Prostate gland (tissue), 2 donors: ENCODE measurements at regions not wholly inside any gene's neighbourhood (a gene's known extent, or its start where the extent isn't known, plus 50 kb on each side); places are given as distances from the start of the nearest gene placed in this dataset.

Experiments used
- DNase-seq: peaks from one replicate; pipeline ENCODE4 v3.0.0-alpha.2; 2019; ENCODE audit warnings: low spot score
- H3K27ac ChIP-seq, 2 donors: fragments of 200-600 bp; sonication (generic); 2 replicates each; pipeline ENCODE4 v1.5.1; 2017 to 2019
- H3K27me3 ChIP-seq: fragments of 200-600 bp; sonication (generic); replicated peaks from 2 replicates; pipeline ENCODE4 v1.5.1; 2019; ENCODE audit not compliant: insufficient read depth
- H3K36me3 ChIP-seq, 2 donors: fragments of 200-600 bp; sonication (generic); 1 replicate in 1 of 2; 2 replicates in 1 of 2; pipeline versions ENCODE4 v1.5.1 to v1.8.1; 2017 to 2019
- H3K4me1 ChIP-seq: fragments of 200-600 bp; sonication (generic); replicated peaks from 2 replicates; pipeline ENCODE4 v1.5.1; 2019
- H3K4me3 ChIP-seq, 2 donors: fragments of 200-600 bp; sonication (generic); 2 replicates each; pipeline ENCODE4 v1.5.1; 2017 to 2019
- H3K9me3 ChIP-seq: fragments of 200-600 bp; sonication (generic); 2 replicates; pipeline ENCODE4 v1.5.1; 2017
- CTCF ChIP-seq, 4 experiments: fragments of 200-600 bp in 2 of 4; fragments of 450-650 bp in 2 of 4; sonication (generic) in 2 of 4; IDR thresholded peaks; 1 replicate in 3 of 4; 2 replicates in 1 of 4; pipeline ENCODE4 v1.5.1; 2016 to 2019; ENCODE audit warnings: antibody characterized with exemption in 4 of 4, mild to moderate bottlenecking in 2 of 4, moderate library complexity in 2 of 4
- POLR2A ChIP-seq: fragments of 450-650 bp; IDR thresholded peaks from one replicate; pipeline ENCODE4 v1.6.1; 2016; ENCODE audit warnings: antibody characterized with exemption, mild to moderate bottlenecking
- POLR2AphosphoS5 ChIP-seq: sonication (generic); formaldehyde crosslinking; IDR thresholded peaks from one replicate; pipeline ENCODE4 v1.6.1; 2017; ENCODE audit warnings: antibody characterized with exemption
- WGBS: methylation state at CpG from one replicate; pipeline ENCODE4 v1.1.5; 2018; 5-methylcytosine and 5-hydroxymethylcytosine counted together
- intact Hi-C: fragments of 100-400 bp; cut with DNase I; formaldehyde crosslinking; loops from one replicate; pipeline ENCODE4 v1.14.2; 2022

- H3K36me3 ChIP-seq = no peaks in the 10 kb centered on the region
- H3K4me3 ChIP-seq = no peak overlapping the region
- H3K4me1 ChIP-seq = no peaks in the 10 kb centered on the region
- no peaks in the 10 kb centered on the region for H3K9me3 ChIP-seq
- no peak for DNase-seq
- H3K27ac ChIP-seq = no peak overlapping the region
- TF ChIP-seq POLR2AphosphoS5 (no peak), POLR2A (no peak), CTCF (IDR thresholded peaks at IDR 0.05) (no peak)
- no peaks in the 10 kb centered on the region for H3K27me3 ChIP-seq
- intact Hi-C loops = no loop called here
These were observed 592.5 kb downstream of the KCTD12 start for GRCh38 chr13:76293751-76294150.

GRCh38 chr13:76293346-76293745 lies 592.9 kb downstream of the KCTD12 start:
- TF ChIP-seq POLR2A = no peak
- no peak for TF ChIP-seq CTCF (IDR thresholded peaks at IDR 0.05)
- TF ChIP-seq POLR2AphosphoS5 = no peak
- H3K27ac ChIP-seq = no peak overlapping the region
- H3K36me3 ChIP-seq = no peaks in the 10 kb centered on the region
- no peaks in the 10 kb centered on the region for H3K9me3 ChIP-seq
- no peaks in the 10 kb centered on the region for H3K27me3 ChIP-seq
- no peak for DNase-seq
- 22% methylated on average over 1 of the region's 1 CpG for WGBS
- no peak overlapping the region for H3K4me3 ChIP-seq
- intact Hi-C loops = no loop called here
- H3K4me1 ChIP-seq = no peaks in the 10 kb centered on the region

- intact Hi-C loops = no loop called here
- 90% methylated on average over 3 of the region's 3 CpGs for WGBS
- TF ChIP-seq POLR2A (no peak), POLR2AphosphoS5 (no peak), CTCF (IDR thresholded peaks at IDR 0.05) (no peak)
- H3K9me3 ChIP-seq = no peaks in the 10 kb centered on the region
- H3K4me3 ChIP-seq = no peak overlapping the region
- H3K36me3 ChIP-seq = no peaks in the 10 kb centered on the region
- H3K4me1 ChIP-seq = no peaks in the 10 kb centered on the region
- H3K27ac ChIP-seq = no peak overlapping the region
- no peak for DNase-seq
- no peaks in the 10 kb centered on the region for H3K27me3 ChIP-seq
These were observed 593.5 kb downstream of the KCTD12 start for GRCh38 chr13:76292726-76293125.

- H3K4me3 ChIP-seq = no peak overlapping the region
- H3K4me1 ChIP-seq = no peaks in the 10 kb centered on the region
- no peaks in the 10 kb centered on the region for H3K27me3 ChIP-seq
- intact Hi-C loops = no loop called here
- H3K9me3 ChIP-seq = no peaks in the 10 kb centered on the region
- WGBS = 92% methylated on average over 3 of the region's 3 CpGs
- H3K27ac ChIP-seq = no peak overlapping the region
- TF ChIP-seq POLR2A (no peak), POLR2AphosphoS5 (no peak), CTCF (IDR thresholded peaks at IDR 0.05) (no peak)
- no peaks in the 10 kb centered on the region for H3K36me3 ChIP-seq
- DNase-seq = no peak
These were observed 594.2 kb downstream of the KCTD12 start for GRCh38 chr13:76292031-76292430.

- Histone ChIP-seq H3K4me1 (no peaks in the 10 kb centered on the region), H3K4me3 (no peak overlapping the region), H3K27me3 (no peaks in the 10 kb centered on the region), H3K9me3 (no peaks in the 10 kb centered on the region), H3K27ac (no peak overlapping the region), H3K36me3 (no peaks in the 10 kb centered on the region)
- intact Hi-C loops = no loop called here
- TF ChIP-seq CTCF (IDR thresholded peaks at IDR 0.05) = no peak
- no peak for TF ChIP-seq POLR2A
- TF ChIP-seq POLR2AphosphoS5 = no peak
- no peak for DNase-seq
These were observed 596.6 kb downstream of the KCTD12 start for GRCh38 chr13:76289558-76289957.
